HepG2 (cell line): ENCODE measurements at regions not wholly inside any gene's neighbourhood (a gene's known extent, or its start where the extent isn't known, plus 50 kb on each side); places are given as distances from the start of the nearest gene placed in this dataset.

Experiments used
- ATAC-seq: fragments of 200-7000 bp; cut with Tn5 transposase; 3 replicates; pipeline ENCODE4 v1.9.1; 2020; ENCODE audit warnings: mild to moderate bottlenecking, moderate library complexity
- BruUV-seq: library from RNA; stranded (reverse); fragments of 400-500 nt; replicated peaks from 2 replicates; lab custom pipeline; 2021; lab: Mats Ljungman, UMichigan
- CTCF ChIA-PET: fragments of 300-600 bp; formaldehyde crosslinking; extraction: SDS; loops from one replicate; lab custom pipeline; 2021; ENCODE audit warnings: low total read pairs, inconsistent platforms, low intra/inter-chr PET ratio; lab: Yijun Ruan, JAX
- POLR2A ChIA-PET: fragments of 350-600 bp; sonication (Branson Sonifier 250); formaldehyde crosslinking; loops from one replicate; lab custom pipeline; 2020; ENCODE audit warnings: antibody characterized with exemption, inconsistent platforms; lab: Yijun Ruan, JAX
- DNase-seq: peaks from one replicate; pipeline ENCODE4 v3.0.0-alpha.2; 2015; ENCODE audit warnings: low spot score
- FAIRE-seq: peaks from 3 replicates; lab custom pipeline; 2011; peaks lifted over from hg19 to GRCh38; lab: Jason Lieb, UNC
- H2AFZ ChIP-seq: one replicate; pipeline ENCODE4 v1.6.1; 2011; ENCODE audit warnings: low read length, inconsistent platforms
- H3K27ac ChIP-seq: fragments of 300-600 bp; 3 replicates; pipeline ENCODE4 v1.8.0; 2011; ENCODE audit warnings: mixed run types, mild to moderate bottlenecking, mixed read lengths, low read length, inconsistent platforms; ENCODE audit not compliant: insufficient read depth; ENCODE audit errors: extremely low read length
- H3K27me3 ChIP-seq, 2 experiments: fragments of 200-600 bp in 1 of 2; 2 replicates in 1 of 2; 3 replicates in 1 of 2; pipeline versions ENCODE4 v1.6.0 to v1.8.0; 2011; ENCODE audit warnings: low read length in 2 of 2, mild to moderate bottlenecking in 2 of 2, moderate library complexity in 2 of 2, inconsistent platforms in 1 of 2; ENCODE audit not compliant: insufficient read depth in 2 of 2, control insufficient read depth in 1 of 2
- H3K36me3 ChIP-seq, 2 experiments: fragments of 200-600 bp in 1 of 2; replicated peaks in 1 of 2; 2 replicates in 1 of 2; 3 replicates in 1 of 2; pipeline versions ENCODE4 v1.5.1 to v1.8.0; 2011; ENCODE audit warnings: low read length in 2 of 2, inconsistent platforms in 1 of 2; ENCODE audit not compliant: insufficient read depth in 2 of 2, control insufficient read depth in 1 of 2
- H3K4me1 ChIP-seq: 2 replicates; pipeline ENCODE4 v1.5.1; 2012; ENCODE audit warnings: low read length, inconsistent platforms; ENCODE audit not compliant: insufficient read depth
- H3K4me2 ChIP-seq: 2 replicates; pipeline ENCODE4 v1.6.0; 2011; ENCODE audit warnings: low read depth, low read length, inconsistent platforms
- H3K4me3 ChIP-seq, 3 experiments: fragments of 200-600 bp in 1 of 3; sonication (generic), shearing (Covaris generic) in 1 of 3; replicated peaks in 1 of 3; 2 replicates each; pipeline ENCODE4 v1.5.1; 2011 to 2016; ENCODE audit warnings: low read length in 3 of 3, inconsistent platforms in 2 of 3, low read depth in 2 of 3, mild to moderate bottlenecking in 2 of 3, control low read depth in 1 of 3, mixed read lengths in 1 of 3; ENCODE audit not compliant: insufficient read depth in 1 of 3
- H3K79me2 ChIP-seq: one replicate; pipeline ENCODE4 v1.6.1; 2011; ENCODE audit warnings: low read length, inconsistent platforms; ENCODE audit not compliant: insufficient read depth
- H3K9ac ChIP-seq: 2 replicates; pipeline ENCODE4 v1.6.0; 2011; ENCODE audit warnings: mild to moderate bottlenecking, low read depth, low read length, inconsistent platforms; ENCODE audit not compliant: insufficient read depth
- H3K9me3 ChIP-seq: 2 replicates; pipeline ENCODE4 v1.5.1; 2012; ENCODE audit warnings: mild to moderate bottlenecking, low read length
- H4K20me1 ChIP-seq: 2 replicates; pipeline ENCODE4 v1.6.0; 2011; ENCODE audit warnings: inconsistent platforms, mild to moderate bottlenecking, low read length, moderate library complexity; ENCODE audit not compliant: insufficient read depth
- CREB1 ChIP-seq, 2 experiments: fragments of 450-650 bp in 1 of 2; IDR thresholded peaks; 2 replicates each; pipeline ENCODE4 v1.6.1; 2016 to 2017; ENCODE audit warnings: control low read depth in 1 of 2, mild to moderate bottlenecking in 1 of 2, missing compliant biosample characterization in 1 of 2, missing genetic modification characterization in 1 of 2
- DR1 ChIP-seq: sonication (generic); formaldehyde crosslinking; IDR thresholded peaks from 2 replicates; pipeline ENCODE4 v1.8.0; 2021; ENCODE audit warnings: mild to moderate bottlenecking, missing genetic modification reagents, inconsistent platforms
- EED ChIP-seq: sonication (generic); formaldehyde crosslinking; IDR thresholded peaks from 2 replicates; pipeline ENCODE4 v1.5.0; 2020; ENCODE audit warnings: mild to moderate bottlenecking, missing genetic modification reagents
- GLI4 ChIP-seq: sonication (generic); formaldehyde crosslinking; IDR thresholded peaks from 2 replicates; pipeline ENCODE4 v1.5.1; 2020; ENCODE audit warnings: missing genetic modification reagents, mild to moderate bottlenecking, moderate library complexity, borderline replicate concordance
- HNF4G ChIP-seq, 2 experiments: sonication (generic) in 1 of 2; formaldehyde crosslinking in 1 of 2; IDR thresholded peaks; 2 replicates each; pipeline versions ENCODE4 v1.4.0 to v1.6.1; 2011 to 2020; ENCODE audit warnings: borderline replicate concordance in 2 of 2, low read depth in 2 of 2, mild to moderate bottlenecking in 2 of 2, low read length in 1 of 2, missing genetic modification reagents in 1 of 2, moderate library complexity in 1 of 2
- KAT8 ChIP-seq: IDR thresholded peaks from 2 replicates; pipeline ENCODE4 v1.6.1; 2016; ENCODE audit warnings: missing genetic modification reagents, missing compliant biosample characterization
- KDM3A ChIP-seq: IDR thresholded peaks from 2 replicates; pipeline ENCODE4 v1.6.1; 2018; ENCODE audit warnings: low read depth, missing compliant biosample characterization
- MTA1 ChIP-seq: sonication (generic); formaldehyde crosslinking; IDR thresholded peaks from 2 replicates; pipeline ENCODE4 v1.4.0; 2020; ENCODE audit warnings: missing genetic modification reagents, mild to moderate bottlenecking, borderline replicate concordance
- NCOA2 ChIP-seq: sonication (generic); formaldehyde crosslinking; IDR thresholded peaks from 2 replicates; pipeline ENCODE4 v1.8.0; 2022; ENCODE audit warnings: inconsistent platforms
- NONO ChIP-seq, 2 experiments: fragments of 450-650 bp in 1 of 2; sonication (generic) in 1 of 2; formaldehyde crosslinking in 1 of 2; IDR thresholded peaks in 1 of 2; conservative IDR thresholded peaks in 1 of 2; 2 replicates each; pipeline versions ENCODE4 v1.6.1 to v1.8.0; 2017 to 2022; ENCODE audit warnings: mild to moderate bottlenecking in 1 of 2, missing genetic modification reagents in 1 of 2, moderate library complexity in 1 of 2
- RAD51 ChIP-seq: fragments of 450-650 bp; IDR thresholded peaks from 2 replicates; pipeline ENCODE4 v1.6.1; 2016; ENCODE audit warnings: borderline replicate concordance
- ZNF24 ChIP-seq: fragments of 450-650 bp; IDR thresholded peaks from 2 replicates; pipeline ENCODE4 v1.6.1; 2017; ENCODE audit warnings: antibody characterized with exemption, mild to moderate bottlenecking
- ZNF776 ChIP-seq: sonication (generic); formaldehyde crosslinking; IDR thresholded peaks from 2 replicates; pipeline ENCODE4 v1.4.0; 2020; ENCODE audit warnings: mild to moderate bottlenecking, missing genetic modification reagents
- WGBS: methylation state at CpG from one replicate; pipeline ENCODE4 v1.1.6; 2017; ENCODE audit warnings: low lambda C conversion rate; 5-methylcytosine and 5-hydroxymethylcytosine counted together
- in situ Hi-C: cut with HindIII; loops from 2 replicates; pipeline ENCODE4 v1.10.0; 2017; ENCODE audit warnings: low pct_unique_long_range_greater_than_20kb; ENCODE audit not compliant: extremely low pct_ligation_motif_present
- intact Hi-C: fragments of 100-400 bp; cut with micrococcal nuclease; formaldehyde crosslinking; loops from one replicate; pipeline ENCODE4 v1.10.0; 2022; ENCODE audit not compliant: unreplicated experiment
- TF ChIP-seq, protein P1 (sequence below): sonication (generic); formaldehyde crosslinking; IDR thresholded peaks from 2 replicates; pipeline ENCODE4 v1.4.0; 2020; ENCODE audit warnings: missing genetic modification reagents, borderline replicate concordance
- TF ChIP-seq, protein P2 (sequence below): sonication (generic); formaldehyde crosslinking; IDR thresholded peaks from 2 replicates; pipeline ENCODE4 v1.4.0; 2020; ENCODE audit warnings: missing genetic modification reagents, mild to moderate bottlenecking, borderline replicate concordance
- TF ChIP-seq, protein P3 (sequence below): sonication (generic); formaldehyde crosslinking; IDR thresholded peaks from 2 replicates; pipeline ENCODE4 v1.8.0; 2023; ENCODE audit warnings: mild to moderate bottlenecking, missing genetic modification reagents
- TF ChIP-seq, protein P4 (sequence below): IDR thresholded peaks from 2 replicates; pipeline ENCODE4 v1.6.1; 2016; ENCODE audit warnings: low read depth, borderline replicate concordance
- TF ChIP-seq, protein P5 (sequence below): sonication (generic); formaldehyde crosslinking; IDR thresholded peaks from 2 replicates; pipeline ENCODE4 v1.4.0; 2020; ENCODE audit warnings: missing genetic modification reagents

DNA sequence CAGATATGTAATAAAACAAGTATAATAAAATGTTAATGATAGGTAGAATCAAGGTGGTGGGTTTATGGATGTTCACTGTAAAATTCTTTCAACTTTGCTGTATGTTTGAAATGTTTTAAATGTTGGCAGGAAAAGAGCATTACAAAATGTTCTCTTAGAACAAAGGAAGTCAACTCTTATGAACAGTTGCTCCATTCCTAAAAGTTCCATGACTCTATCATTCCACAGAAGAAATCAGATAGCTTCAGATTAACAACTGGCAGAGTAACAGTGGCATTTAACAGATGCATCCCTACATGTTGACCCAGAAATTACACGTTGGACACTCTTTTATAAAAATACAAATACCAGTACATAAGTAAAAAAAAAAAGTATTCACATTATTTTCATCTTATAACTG is 2023.7 kb downstream of the ARAP2 start:
- ChIA-PET POLR2A (no interaction called here), CTCF (no interaction called here)
- Histone ChIP-seq H3K27ac (no peak overlapping the region), H3K9me3 (peaks cover 33% of the 10 kb centered on the region), H3K36me3 (no peaks in the 10 kb centered on the region), H3K27me3 (no peaks in the 10 kb centered on the region), H3K4me1 (no peaks in the 10 kb centered on the region), H3K79me2 (no peaks in the 10 kb centered on the region), H3K9ac (no peak overlapping the region), H3K4me3 (no peak overlapping the region), H3K4me2 (no peak overlapping the region), H4K20me1 (no peaks in the 10 kb centered on the region), H2AFZ (no peak overlapping the region)
- ATAC-seq (no peak), DNase-seq (no peak), FAIRE-seq (no peak)
- WGBS: 0% methylated on average over 1 of the region's 1 CpG
- no peak for TF ChIP-seq ZNF776 (CRISPR knock-in tag)
- no peak for TF ChIP-seq DR1 (CRISPR knock-in tag)
- TF ChIP-seq GLI4 (CRISPR knock-in tag): no peak
- no peak for TF ChIP-seq EED (CRISPR knock-in tag)
- TF ChIP-seq KDM3A (CRISPR knock-in tag): no peak
- TF ChIP-seq, protein P1, sequence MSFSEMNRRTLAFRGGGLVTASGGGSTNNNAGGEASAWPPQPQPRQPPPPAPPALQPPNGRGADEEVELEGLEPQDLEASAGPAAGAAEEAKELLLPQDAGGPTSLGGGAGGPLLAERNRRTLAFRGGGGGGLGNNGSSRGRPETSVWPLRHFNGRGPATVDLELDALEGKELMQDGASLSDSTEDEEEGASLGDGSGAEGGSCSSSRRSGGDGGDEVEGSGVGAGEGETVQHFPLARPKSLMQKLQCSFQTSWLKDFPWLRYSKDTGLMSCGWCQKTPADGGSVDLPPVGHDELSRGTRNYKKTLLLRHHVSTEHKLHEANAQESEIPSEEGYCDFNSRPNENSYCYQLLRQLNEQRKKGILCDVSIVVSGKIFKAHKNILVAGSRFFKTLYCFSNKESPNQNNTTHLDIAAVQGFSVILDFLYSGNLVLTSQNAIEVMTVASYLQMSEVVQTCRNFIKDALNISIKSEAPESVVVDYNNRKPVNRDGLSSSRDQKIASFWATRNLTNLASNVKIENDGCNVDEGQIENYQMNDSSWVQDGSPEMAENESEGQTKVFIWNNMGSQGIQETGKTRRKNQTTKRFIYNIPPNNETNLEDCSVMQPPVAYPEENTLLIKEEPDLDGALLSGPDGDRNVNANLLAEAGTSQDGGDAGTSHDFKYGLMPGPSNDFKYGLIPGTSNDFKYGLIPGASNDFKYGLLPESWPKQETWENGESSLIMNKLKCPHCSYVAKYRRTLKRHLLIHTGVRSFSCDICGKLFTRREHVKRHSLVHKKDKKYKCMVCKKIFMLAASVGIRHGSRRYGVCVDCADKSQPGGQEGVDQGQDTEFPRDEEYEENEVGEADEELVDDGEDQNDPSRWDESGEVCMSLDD (CRISPR knock-in tag): no peak
- TF ChIP-seq, protein P2, sequence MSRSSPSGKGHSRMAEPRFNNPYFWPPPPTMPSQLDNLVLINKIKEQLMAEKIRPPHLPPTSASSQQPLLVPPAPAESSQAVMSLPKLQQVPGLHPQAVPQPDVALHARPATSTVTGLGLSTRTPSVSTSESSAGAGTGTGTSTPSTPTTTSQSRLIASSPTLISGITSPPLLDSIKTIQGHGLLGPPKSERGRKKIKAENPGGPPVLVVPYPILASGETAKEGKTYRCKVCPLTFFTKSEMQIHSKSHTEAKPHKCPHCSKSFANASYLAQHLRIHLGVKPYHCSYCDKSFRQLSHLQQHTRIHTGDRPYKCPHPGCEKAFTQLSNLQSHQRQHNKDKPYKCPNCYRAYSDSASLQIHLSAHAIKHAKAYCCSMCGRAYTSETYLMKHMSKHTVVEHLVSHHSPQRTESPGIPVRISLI (CRISPR knock-in tag): no peak
- TF ChIP-seq HNF4G (IDR thresholded peaks at IDR 0.05; ENCODE audit: borderline replicate concordance, low read depth, low read length): no peak
- TF ChIP-seq HNF4G (CRISPR knock-in tag; IDR thresholded peaks at IDR 0.05; ENCODE audit: borderline replicate concordance, low read depth): no peak
- no peak for TF ChIP-seq ZNF24
- no peak for TF ChIP-seq CREB1 (IDR thresholded peaks at IDR 0.05)
- TF ChIP-seq CREB1 (CRISPR knock-in tag; IDR thresholded peaks at IDR 0.05): no peak
- TF ChIP-seq, protein P3, sequence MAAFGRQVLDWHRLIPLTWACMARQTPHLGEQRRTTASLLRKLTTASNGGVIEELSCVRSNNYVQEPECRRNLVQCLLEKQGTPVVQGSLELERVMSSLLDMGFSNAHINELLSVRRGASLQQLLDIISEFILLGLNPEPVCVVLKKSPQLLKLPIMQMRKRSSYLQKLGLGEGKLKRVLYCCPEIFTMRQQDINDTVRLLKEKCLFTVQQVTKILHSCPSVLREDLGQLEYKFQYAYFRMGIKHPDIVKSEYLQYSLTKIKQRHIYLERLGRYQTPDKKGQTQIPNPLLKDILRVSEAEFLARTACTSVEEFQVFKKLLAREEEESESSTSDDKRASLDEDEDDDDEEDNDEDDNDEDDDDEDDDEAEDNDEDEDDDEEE: no peak
- TF ChIP-seq, protein P4, sequence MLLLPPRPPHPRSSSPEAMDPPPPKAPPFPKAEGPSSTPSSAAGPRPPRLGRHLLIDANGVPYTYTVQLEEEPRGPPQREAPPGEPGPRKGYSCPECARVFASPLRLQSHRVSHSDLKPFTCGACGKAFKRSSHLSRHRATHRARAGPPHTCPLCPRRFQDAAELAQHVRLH (CRISPR knock-in tag): no peak
- no peak for TF ChIP-seq NCOA2 (CRISPR knock-in tag)
- TF ChIP-seq KAT8 (CRISPR knock-in tag): no peak
- no peak for TF ChIP-seq RAD51
- TF ChIP-seq NONO (IDR thresholded peaks at IDR 0.05): no peak
- TF ChIP-seq NONO (CRISPR knock-in tag; conservative IDR thresholded peaks at IDR 0.05): no peak
- TF ChIP-seq, protein P5, sequence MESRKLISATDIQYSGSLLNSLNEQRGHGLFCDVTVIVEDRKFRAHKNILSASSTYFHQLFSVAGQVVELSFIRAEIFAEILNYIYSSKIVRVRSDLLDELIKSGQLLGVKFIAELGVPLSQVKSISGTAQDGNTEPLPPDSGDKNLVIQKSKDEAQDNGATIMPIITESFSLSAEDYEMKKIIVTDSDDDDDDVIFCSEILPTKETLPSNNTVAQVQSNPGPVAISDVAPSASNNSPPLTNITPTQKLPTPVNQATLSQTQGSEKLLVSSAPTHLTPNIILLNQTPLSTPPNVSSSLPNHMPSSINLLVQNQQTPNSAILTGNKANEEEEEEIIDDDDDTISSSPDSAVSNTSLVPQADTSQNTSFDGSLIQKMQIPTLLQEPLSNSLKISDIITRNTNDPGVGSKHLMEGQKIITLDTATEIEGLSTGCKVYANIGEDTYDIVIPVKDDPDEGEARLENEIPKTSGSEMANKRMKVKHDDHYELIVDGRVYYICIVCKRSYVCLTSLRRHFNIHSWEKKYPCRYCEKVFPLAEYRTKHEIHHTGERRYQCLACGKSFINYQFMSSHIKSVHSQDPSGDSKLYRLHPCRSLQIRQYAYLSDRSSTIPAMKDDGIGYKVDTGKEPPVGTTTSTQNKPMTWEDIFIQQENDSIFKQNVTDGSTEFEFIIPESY (CRISPR knock-in tag): no peak
- no peak for TF ChIP-seq MTA1 (CRISPR knock-in tag)
- in situ Hi-C loops: no loop called here
- BruUV-seq: no TSS peak
- intact Hi-C loops: no loop called here
